ENCODE measurements at regions not wholly inside any gene's neighbourhood (a gene's known extent, or its start where the extent isn't known, plus 50 kb on each side); places are given as distances from the start of the nearest gene placed in this dataset.

DNA sequence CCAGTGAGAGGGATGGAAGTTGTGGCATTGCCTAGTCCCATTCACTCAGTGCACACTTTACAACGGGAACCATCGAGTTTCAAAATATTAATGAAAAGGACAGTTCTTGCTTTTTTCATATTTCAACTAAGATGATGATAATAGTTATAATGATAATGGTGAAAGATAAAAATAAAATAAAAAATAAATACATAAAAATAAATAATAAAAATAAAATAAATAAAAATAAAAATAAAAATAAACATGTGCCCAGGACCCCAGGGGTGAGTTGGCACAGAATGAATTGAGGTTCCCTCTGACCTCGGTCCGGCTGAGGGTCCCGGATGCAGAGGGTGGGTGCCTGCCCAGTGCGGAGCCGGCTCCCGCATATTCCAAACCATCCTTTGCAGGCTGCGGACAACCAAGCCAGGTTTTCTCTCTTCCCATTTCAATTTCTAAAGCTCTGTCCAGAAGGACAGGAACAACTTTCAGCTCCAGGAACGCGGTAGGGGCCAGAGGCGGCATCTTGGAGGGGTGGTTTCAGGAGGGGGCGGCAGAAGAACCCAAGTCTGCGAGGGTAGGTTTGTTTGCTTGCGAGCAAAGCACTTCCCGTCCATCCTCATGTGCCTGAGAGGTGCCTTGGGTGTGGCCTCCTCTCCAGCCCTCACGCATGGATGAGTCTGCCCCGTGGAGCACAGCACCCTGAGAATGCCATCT lies 236.8 kb downstream of the DLL1 start:
- DNase-seq, result no peak

DNA sequence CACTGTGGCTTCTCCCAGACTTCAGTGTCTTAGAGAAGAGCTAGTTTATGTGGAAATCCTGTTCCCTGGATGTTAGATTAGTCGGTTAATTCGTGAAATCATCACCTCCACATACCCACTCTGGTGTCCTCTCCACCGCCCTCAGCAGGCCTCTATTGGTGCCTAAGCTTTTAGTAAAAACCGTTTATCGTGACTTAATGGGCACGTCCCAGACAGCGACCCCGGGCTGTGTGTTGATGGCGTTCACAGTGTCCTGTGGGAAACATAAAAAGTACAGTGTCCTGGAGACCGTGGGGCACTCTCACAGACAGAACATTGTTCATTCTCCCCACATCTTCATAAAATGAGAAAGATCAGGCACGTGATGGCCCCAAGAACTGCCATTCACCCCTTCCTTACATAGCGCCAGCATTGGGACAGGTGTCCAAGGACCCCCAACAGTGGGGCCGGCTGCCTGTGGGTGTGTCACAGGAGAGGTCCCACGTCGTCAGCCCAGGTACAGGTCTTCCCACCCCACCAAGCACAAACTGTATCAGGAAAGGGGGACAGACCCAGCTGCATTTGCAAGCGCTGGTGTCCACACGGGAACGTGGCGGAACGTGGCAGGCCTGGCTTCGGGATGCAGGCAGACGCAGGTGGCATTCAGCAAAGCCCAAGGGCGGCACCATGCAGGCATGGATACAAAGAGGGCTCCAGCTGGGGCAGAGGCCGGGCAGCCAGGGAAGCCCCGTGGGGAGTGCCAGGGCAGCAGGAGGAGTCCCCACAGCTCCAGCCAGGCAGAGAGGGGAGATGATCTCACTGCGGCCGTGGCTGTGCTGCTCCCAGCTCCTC lies 237.7 kb downstream of the DLL1 start:
- DNase-seq, result no peak

DNA sequence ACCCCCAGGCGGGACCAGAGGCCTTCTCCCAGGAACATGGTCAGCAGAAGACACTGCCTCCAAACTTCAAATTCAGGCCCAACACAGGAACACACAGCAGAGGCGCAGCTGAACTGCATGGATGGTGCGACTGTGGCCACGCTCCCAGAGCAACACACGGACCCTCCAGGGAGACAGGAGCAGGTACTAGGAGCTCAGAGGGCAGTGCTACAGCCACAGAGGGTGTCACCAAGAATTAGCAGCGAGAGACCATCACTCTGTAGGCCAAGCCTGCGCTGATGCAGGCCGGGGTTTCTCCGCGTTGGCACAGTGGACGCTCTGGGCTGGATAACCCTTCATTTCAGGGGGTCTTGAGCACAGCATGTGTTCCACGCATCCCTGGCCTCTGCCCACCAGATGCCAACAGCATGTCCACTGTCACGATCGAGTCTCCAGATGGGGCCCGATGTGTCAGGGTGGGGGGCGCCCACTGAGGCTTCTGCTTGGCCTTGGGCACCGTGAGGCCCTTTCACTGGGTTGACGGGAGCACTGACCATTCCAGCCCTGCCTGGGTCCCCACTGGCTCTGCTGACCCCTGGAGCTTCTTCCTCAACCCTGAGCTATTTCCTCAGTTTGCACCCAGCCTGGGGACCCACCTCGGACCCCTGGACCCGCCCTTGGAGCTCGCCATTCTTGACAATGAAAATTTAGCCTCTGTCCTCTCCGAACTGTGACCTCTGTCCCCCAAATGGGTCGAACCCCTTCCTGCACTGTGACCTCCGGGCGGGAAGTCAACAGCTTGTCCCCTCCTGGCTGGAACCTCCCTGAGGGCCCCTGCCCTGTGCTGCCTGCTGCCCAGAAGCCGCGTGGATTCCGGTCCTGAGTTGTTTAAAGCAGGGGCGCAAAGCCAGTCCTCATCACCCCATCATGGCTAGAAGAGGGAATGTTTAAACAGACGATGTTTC lies 239.4 kb downstream of the DLL1 start:
- DNase-seq, result no peak

DNA sequence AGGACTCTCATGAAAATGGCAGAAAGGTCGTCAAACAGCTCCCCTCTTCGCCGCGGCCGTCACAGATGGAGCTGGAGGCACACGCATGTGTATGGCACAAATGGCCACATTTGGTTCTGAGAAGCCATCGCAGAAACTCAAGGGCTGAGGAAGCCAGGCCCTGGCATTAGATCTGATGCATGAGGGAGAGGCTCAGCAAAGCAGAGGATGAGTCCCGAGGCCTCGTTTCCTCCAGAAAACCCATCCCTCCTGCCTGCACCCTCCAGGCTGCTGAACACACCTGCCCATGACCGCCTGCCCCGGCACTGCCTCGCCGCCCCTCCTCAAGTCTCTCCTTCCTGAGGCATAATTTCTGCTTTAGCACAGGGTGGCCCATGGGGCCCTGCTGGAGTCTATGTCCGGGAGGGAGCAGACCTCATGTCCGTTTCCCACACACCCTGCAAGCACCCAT lies 240.3 kb downstream of the DLL1 start:
- no peak for DNase-seq

DNA sequence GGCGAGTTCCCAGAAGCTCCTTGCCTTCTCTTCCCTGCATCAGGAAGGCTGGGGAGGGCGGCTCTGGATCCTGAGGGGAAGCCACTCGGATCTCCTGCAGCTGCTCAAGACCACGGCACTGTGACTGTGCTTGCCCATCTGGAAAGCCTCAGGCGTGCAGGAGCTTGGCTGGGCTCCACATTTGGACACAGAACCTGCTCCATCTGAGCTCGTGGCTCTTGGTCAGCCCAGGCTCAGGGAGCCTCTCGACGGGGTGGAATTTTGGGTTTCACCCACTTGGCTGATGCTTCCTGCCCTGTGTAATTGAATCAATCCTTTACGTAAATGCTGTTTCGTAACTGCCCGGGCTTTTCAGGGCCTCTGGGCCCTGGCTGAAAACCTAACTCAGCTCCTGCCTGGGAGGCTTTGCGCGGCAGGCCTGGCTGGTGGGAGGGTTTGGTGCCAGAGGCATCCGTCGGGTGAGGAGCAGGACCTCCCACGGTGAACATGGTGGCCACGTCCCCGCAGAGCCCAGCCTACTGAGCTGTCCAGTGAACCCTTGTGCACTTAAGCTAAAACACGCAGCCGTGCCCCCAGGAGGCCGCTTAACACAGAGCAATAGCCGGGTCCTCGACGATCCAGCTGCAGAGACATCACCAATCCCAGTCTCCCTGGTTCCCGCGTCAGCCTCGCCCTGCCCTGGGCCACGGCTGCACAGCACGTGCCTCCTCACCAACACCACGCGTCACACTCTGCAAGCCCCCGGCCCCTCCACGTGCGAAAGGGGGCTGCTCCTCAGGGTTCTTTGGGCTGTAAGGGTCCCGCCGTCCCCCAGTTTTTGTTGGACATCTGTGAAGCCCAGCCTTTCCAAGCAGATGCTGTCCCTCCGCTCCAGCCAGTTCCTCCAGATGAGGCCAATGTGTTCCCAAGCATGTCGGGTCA lies 241.0 kb downstream of the DLL1 start:
- no peak for DNase-seq

DNA sequence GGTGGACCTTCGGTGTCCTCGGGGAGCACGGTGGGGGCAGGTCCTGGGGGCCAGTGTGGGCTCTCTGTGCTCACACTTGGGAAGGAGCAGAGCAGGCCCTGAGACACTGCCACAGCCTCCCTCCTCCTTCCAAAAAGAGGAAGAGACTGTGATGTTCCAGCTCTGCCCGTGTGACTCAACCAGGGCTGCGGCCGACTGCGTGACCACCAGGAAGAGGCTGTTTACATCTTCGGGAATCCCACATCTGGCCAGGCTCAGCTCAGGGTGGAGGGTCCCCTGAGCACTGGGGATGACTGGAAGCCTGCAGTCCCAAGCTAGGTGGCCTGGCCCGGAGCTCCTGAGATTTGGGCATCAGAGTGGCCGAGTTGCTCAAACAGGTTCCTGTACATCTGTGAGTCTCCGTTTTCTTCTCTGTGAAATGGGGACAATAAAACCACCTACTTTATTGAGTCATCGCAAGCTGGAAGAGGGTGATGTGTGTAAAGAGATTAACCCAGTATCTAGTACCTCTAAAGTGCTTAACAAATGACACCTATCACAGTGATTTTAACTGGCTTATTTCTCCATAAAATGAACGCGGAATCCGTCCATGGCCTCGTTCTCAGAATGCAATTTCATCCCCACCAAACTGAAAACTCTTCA lies 242.1 kb downstream of the DLL1 start:
- DNase-seq, result no peak

DNA sequence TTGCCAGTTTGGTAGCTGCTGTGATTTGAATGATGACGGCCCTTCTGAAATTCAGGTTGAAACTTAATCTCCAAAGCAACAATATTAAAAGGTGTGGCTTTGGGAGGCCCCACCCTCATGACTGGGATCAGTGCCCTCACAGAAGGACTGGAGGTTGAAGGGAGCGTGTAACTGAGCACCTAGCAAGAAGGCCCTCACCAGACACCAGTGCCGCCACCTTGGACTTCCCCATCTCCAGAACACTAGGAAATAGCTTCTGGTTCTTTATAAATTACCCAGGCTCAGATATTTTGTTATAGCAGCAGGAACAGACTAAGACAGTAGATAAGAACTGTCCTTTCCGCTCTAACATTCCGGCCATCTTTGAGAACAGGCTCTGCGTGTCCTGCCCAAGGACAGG lies 243.1 kb downstream of the DLL1 start:
- DNase-seq, result no peak

DNA sequence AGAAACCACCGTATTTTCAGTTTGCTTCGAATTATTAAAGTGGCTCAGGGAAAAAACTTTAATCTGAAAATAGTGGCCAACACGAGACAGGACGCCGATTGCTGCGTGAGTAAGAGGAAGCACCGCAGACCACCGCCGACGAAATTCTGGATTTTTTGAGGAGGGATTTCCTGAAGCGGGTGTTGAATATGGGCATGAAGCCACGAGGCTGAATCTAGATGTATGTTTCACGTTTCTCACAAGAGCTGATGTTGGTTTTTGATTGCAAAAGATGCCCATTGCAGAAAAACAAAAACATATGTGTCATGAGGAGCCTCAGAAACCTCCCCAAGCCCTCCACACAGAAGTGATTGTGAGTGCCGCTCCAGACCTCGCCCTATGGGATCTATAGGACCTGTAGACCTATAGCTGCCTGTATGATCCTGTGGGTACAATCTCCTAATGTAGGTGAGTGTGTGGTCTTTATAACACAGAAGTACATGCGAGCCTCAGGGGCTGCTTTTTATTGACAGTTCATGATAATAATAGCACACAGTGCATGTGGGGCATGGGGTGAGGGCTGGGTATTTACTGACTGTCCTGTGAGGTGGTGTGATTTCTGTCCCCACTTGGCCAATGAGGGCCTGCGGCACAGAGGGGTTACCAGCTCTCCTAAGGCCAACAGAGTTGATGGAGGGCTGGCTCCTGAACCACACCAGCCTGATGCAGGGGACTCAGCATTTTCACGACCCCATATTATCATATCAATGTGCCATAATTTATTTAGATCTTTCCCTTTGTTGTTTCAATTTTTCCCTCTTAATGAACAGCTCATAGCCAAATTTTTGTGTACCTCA lies 243.9 kb downstream of the DLL1 start:
- no peak for DNase-seq

DNA sequence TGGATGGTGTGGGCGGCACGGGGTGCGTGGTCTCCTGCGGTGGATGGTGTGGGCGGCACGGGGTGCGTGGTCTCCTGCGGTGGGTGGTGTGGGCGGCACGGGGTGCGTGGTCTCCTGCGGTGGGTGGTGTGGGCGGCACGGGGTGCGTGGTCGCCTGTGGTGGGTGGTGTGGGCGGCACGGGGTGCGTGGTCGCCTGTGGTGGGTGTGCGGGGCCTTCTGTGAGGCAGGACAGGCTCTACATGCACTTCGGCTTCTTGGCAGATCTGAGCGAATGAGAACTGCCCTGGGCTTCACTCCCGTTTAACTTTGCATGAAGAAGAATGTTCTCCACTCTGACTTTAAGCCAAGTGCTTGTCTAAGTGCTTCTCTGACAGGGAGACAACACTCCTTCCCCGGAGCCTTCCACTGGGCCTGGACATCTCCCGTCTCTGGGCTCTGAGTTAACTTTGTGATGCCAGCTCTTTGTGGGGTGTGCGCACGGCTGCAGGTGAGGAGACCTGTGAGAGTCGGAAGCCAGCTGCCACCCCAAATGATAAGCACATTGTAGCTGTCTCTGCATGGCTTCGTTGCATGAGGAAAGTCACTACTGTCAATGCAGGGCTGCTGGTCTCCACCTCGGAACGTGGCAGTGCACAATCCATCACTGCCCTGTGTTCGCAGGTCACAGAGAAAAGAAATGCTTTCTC lies 244.8 kb downstream of the DLL1 start:
- DNase-seq, result no peak

DNA sequence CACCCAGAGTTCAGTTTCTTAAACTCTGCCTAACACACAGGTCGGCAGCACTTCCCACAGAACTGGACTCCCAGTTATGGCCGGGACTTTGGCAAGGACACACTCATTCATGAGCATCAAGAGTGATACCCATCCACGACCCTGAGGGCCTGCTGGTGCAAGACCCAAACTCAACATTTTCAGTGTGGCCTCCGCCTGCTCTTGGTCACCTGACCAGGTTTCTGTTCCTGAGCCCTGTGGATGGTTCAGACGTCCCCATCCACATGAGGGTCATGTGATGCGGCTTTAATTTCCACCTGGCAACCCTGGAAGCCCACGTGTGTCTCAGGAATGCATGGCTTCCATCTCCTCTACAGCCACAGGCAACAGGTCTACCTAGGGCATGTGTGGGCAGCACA lies 245.3 kb downstream of the DLL1 start:
- DNase-seq, result no peak

DNA sequence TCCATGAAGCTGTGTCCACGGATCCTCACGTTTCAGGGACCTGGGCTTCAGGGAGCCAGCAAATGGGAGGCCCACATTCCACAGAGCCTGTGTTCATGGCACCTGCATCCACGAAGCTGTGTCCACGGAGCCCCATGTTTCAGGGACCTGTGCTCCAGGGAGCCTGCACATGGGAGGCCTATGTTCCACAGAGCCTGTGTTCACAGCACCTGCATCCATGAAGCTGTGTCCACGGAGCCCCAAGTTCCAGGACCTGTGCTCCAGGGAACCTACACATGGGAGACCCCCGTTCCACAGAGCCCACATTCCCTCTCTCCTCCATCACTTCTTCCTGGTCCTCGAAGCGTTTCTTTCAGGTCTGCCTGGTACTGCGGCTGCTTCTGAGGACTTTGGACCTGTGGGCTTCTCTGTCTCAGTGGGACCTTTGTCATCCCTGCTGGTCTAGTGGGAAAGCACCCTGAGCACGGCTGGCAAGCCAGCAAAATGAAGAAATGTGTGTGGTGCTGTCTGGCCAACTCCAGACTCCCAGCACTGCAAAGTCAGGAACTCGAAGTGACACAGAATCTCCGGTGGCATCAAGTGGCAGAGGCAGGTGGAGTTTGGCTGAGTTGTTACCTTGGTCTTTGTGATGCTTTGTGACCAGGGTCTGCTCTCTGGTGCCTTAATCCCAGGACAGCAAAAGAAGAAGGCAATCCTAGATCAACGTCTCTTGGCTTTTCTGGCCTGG lies 245.9 kb downstream of the DLL1 start:
- no peak for DNase-seq

DNA sequence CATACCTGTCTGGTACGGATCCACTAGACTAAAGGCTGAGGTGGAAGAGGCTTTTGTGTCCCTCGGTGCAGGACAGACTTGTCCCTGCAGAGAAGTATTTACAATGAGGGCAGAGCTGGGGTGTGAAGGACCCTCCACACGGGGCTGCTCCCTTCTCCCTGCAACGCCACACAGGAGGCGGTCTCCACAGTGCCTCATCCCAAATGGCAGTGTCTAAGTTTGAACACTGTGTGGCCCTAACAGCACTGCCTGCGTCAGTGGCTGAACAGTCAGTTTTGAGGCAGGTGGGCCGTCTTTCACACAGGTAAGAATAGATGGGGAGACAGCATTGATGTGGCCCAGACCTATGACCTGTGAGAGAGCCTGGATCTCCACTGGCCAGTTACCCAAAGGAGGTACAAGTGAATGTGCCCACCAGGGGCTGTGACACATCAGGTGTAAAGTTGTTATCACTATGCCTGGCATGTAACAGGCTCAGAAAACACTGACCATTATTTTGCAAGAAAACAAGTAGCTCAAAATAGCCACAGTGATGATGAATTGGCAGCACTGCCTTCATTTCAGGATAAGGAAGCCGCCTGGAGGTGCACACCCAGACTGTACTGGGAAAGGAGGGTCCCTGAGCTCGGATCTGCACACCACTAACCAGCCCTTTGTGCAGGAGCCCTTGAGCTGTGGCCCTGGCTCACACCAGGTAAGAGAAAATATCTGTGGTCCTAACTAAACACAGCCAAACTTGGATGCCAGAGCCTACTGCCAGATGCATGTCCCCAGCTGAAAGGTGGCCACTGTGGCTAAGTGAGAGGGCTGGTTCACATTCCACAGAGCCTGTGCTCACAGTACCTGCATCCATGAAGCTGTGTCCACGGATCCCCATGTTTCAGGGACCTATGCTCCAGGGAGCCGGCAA lies 246.7 kb downstream of the DLL1 start:
- DNase-seq, result no peak

DNA sequence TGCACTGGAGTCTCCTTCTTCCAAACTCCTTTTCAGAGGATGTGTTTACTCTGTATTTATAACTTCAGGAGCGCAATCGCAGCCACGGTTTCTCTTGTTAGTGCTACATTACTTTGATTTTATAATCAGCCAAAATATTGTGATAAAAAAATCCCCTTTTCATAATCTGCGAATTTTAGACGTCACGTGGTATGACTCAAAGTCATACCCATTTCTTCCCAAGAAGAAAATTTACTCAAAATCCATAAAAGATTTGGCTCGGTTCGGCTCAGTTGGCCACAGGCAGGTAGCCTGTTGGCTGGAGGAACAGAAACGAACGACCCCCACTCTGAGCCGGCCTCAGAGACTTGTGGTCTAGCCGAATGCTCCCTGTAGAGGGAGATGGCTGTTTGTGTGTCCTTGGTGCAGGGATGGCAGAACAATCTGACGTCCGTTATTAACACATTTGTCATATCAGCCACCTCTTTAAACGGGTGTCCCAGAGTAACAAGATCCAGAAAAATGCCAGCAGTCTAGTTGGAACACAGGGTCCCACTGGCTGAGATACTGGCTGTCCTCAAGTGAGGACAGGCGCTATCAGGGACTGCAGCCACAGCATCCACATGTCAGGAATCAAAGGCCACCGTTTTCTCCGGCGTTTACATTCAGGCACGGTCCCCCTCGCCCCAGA lies 247.6 kb downstream of the DLL1 start:
- DNase-seq, result no peak

DNA sequence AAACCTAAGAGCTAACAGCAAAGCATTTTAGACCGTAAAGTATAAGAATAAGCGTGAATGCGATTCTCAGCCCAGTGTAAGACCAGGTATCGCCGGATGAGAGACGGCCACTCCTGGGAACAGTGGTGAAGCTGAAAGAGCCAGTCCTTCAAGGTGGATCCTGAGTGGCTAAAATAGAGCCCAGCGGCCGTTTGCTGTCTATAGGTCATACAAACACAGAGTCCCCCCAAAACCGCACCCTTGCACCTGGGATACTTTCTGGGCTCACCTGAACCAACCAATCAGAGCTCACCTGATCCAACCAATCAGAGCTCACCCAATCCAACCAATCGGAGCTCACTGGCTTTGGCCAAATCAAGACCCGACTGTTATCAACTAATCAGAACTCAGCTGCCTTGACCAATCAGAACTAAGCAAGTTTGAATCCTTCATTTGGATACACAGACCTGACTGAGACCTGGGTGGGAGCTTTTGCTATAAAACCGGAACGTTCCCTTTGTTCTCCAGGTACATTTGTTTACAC lies 248.2 kb downstream of the DLL1 start:
- DNase-seq, result no peak

DNA sequence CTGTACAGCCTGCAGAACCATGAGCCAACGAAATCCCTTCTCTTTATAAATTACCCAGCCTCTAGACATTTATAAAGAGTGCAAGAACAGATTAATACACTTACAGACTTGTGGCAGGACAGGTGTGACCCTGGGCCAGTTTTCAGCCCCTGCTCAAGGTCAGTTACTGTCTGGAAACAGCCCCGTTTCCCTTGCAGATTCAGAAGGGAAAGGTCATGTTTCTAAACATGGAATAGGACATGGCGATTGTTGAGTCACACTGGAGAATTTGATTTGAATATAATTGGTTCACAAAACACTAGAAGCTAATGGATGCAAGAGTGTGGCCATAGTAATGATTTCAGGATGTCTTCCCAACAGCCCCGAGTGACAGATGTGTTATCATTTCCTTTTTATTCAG lies 248.8 kb downstream of the DLL1 start:
- DNase-seq, result no peak

DNA sequence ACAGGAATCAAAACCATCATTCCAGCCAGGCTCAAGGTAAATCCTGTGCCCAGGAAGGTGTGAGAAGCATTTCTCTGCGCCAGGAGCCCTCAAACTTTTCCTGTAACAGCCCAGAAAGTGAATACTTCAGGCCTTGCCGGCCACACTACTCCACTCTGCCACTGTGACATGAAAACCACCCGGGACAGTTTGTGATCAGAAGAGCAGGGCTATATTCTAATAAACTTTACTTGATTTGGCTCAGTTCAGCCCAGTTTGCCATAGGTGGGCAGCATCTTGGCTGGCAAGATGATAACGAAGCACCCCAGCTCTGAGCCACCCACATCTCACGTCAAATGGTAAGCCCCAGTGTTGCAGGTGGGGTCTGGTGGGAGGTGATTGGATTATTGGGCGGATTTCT lies 249.4 kb downstream of the DLL1 start:
- no peak for DNase-seq

DNA sequence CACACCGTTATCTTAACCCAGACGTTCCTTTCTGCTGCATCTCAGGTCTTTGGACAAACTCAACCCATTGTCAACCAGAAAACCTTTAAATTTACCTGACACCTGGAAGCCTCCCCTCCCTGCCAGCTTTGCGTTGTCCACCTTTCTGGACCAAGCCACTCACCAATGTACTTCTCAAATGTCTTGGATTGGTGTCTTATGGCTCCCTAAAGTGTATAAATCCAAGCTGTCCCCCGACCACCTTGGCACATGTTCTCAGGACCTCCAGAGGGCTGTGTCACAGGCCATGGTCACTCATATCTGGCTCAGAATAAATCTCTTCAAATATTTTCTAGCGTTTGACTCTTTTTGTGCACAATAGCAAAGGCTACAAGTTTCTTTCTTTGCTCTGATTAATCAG lies 250.0 kb downstream of the DLL1 start:
- no peak for DNase-seq

DNA sequence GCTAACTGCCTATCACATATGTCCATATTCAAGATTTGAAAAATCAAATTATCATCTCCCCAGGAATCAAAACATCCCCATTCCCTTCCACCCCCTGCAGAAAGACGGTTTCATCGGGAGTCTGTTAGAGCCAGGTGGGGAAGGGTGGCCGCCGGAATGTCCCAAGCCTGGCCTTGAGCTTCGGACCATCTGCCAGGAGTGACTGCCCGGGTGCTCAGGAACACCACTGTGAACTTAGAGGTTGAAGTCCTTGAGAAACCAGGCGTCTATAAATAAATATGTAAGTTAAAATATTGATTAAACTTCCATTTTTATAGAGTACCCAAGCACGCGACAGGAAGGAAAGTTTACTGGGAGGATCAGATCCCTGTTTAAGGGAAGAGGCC lies 250.8 kb downstream of the DLL1 start:
- DNase-seq, result no peak

All from COR-L47 (cell line).